SK-N-SH treated with all-trans-retinoic acid at 6 μM for 48 hours (cell line): ENCODE measurements at regions not wholly inside any gene's neighbourhood (a gene's known extent, or its start where the extent isn't known, plus 50 kb on each side); places are given as distances from the start of the nearest gene placed in this dataset.

Experiments
- ATAC-seq: fragments of 200-7000 bp; cut with Tn5 transposase; 3 replicates; pipeline ENCODE4 v1.9.1; 2020; ENCODE audit warnings: mild to moderate bottlenecking, moderate library complexity
- ARNTL ChIP-seq: fragments of 450-650 bp; formaldehyde crosslinking; IDR thresholded peaks from 2 replicates; pipeline ENCODE4 v1.5.0; 2020; ENCODE audit warnings: low read depth, mild to moderate bottlenecking, moderate library complexity, borderline replicate concordance
- BACH2 ChIP-seq: fragments of 250-450 bp; sonication (Bioruptor Pico); IDR thresholded peaks from 2 replicates; pipeline ENCODE4 v1.9.0; 2021; ENCODE audit warnings: mild to moderate bottlenecking, borderline replicate concordance
- CREB5 ChIP-seq: fragments of 250-450 bp; sonication (Bioruptor Pico); IDR thresholded peaks from 2 replicates; pipeline ENCODE4 v1.5.1; 2020; ENCODE audit warnings: low read depth, mild to moderate bottlenecking, moderate library complexity
- CSDC2 ChIP-seq: fragments of 250-450 bp; sonication (Bioruptor Pico); IDR thresholded peaks from 2 replicates; pipeline ENCODE4 v1.5.0; 2020; ENCODE audit warnings: mild to moderate bottlenecking, moderate library complexity
- CSRNP3 ChIP-seq: fragments of 250-450 bp; sonication (Bioruptor Pico); IDR thresholded peaks from 2 replicates; pipeline ENCODE4 v1.5.1; 2021; ENCODE audit warnings: mild to moderate bottlenecking, moderate library complexity
- ESRRG ChIP-seq: fragments of 250-450 bp; sonication (Bioruptor Pico); IDR thresholded peaks from 2 replicates; pipeline ENCODE4 v1.6.1; 2021; ENCODE audit warnings: mild to moderate bottlenecking
- GLIS3 ChIP-seq: fragments of 250-450 bp; sonication (Bioruptor Pico); IDR thresholded peaks from 2 replicates; pipeline ENCODE4 v1.5.0; 2020; ENCODE audit warnings: mild to moderate bottlenecking, moderate library complexity
- ISL1 ChIP-seq: fragments of 250-450 bp; sonication (Bioruptor Pico); IDR thresholded peaks from 2 replicates; pipeline ENCODE4 v2.1.2; 2022; ENCODE audit warnings: mild to moderate bottlenecking, moderate library complexity
- OSR1 ChIP-seq: fragments of 250-450 bp; sonication (Bioruptor Pico); IDR thresholded peaks from 2 replicates; pipeline ENCODE4 v1.8.0; 2022; ENCODE audit warnings: moderate library complexity, mild to moderate bottlenecking, inconsistent platforms
- PATZ1 ChIP-seq: fragments of 250-450 bp; sonication (Bioruptor Pico); IDR thresholded peaks from 2 replicates; pipeline ENCODE4 v1.8.0; 2020; ENCODE audit warnings: mild to moderate bottlenecking, moderate library complexity, borderline replicate concordance
- POU6F1 ChIP-seq: fragments of 250-450 bp; sonication (Bioruptor Pico); IDR thresholded peaks from 2 replicates; pipeline ENCODE4 v1.8.0; 2021; ENCODE audit warnings: low read depth, mild to moderate bottlenecking, moderate library complexity, borderline replicate concordance
- PPARA ChIP-seq: fragments of 250-450 bp; sonication (Bioruptor Pico); IDR thresholded peaks from 2 replicates; pipeline ENCODE4 v1.5.0; 2020; ENCODE audit warnings: mild to moderate bottlenecking, borderline replicate concordance
- RARB ChIP-seq: fragments of 250-450 bp; sonication (Bioruptor Pico); IDR thresholded peaks from 2 replicates; pipeline ENCODE4 v1.8.0; 2021; ENCODE audit warnings: mild to moderate bottlenecking, moderate library complexity
- SNAI2 ChIP-seq: fragments of 250-450 bp; sonication (Bioruptor Pico); IDR thresholded peaks from 2 replicates; pipeline ENCODE4 v1.5.0; 2020; ENCODE audit warnings: mild to moderate bottlenecking, moderate library complexity
- TCF4 ChIP-seq: fragments of 250-450 bp; sonication (Bioruptor Pico); IDR thresholded peaks from 2 replicates; pipeline ENCODE4 v1.8.0; 2021; ENCODE audit warnings: mild to moderate bottlenecking, moderate library complexity, borderline replicate concordance
- TSHZ2 ChIP-seq: fragments of 250-450 bp; sonication (Bioruptor Pico); IDR thresholded peaks from 2 replicates; pipeline ENCODE4 v1.5.0; 2020; ENCODE audit warnings: mild to moderate bottlenecking, moderate library complexity
- ZC3H10 ChIP-seq: fragments of 250-450 bp; sonication (Bioruptor Pico); IDR thresholded peaks from 2 replicates; pipeline ENCODE4 v1.5.1; 2021; ENCODE audit warnings: mild to moderate bottlenecking, moderate library complexity
- ZFP3 ChIP-seq: fragments of 250-450 bp; sonication (Bioruptor Pico); IDR thresholded peaks from 2 replicates; pipeline ENCODE4 v1.5.0; 2020; ENCODE audit warnings: mild to moderate bottlenecking, moderate library complexity
- ZFP30 ChIP-seq: fragments of 450-650 bp; formaldehyde crosslinking; IDR thresholded peaks from 2 replicates; pipeline ENCODE4 v1.5.0; 2022; ENCODE audit warnings: mild to moderate bottlenecking, moderate library complexity
- ZNF565 ChIP-seq: fragments of 450-650 bp; formaldehyde crosslinking; conservative IDR thresholded peaks from 2 replicates; pipeline ENCODE4 v1.5.0; 2020; ENCODE audit warnings: low read depth, mild to moderate bottlenecking, moderate library complexity
- ZNF70 ChIP-seq: fragments of 450-650 bp; formaldehyde crosslinking; IDR thresholded peaks from 2 replicates; pipeline ENCODE4 v1.5.0; 2020; ENCODE audit warnings: mild to moderate bottlenecking, moderate library complexity
- ZNF8 ChIP-seq: fragments of 450-650 bp; formaldehyde crosslinking; IDR thresholded peaks from 2 replicates; pipeline ENCODE4 v1.5.0; 2020; ENCODE audit warnings: mild to moderate bottlenecking, moderate library complexity

- ATAC-seq, result no peak
- TF ChIP-seq ZNF8 (CRISPR knock-in tag), result no peak
- no peak for TF ChIP-seq PPARA (CRISPR knock-in tag)
- TF ChIP-seq ZC3H10, result no peak
- no peak for TF ChIP-seq RARB (CRISPR knock-in tag)
- no peak for TF ChIP-seq POU6F1 (CRISPR knock-in tag)
- TF ChIP-seq ZNF565 (CRISPR knock-in tag), result no peak
- TF ChIP-seq CSDC2, result no peak
- no peak for TF ChIP-seq TSHZ2 (CRISPR knock-in tag)
- TF ChIP-seq ISL1 (CRISPR knock-in tag), result no peak
- no peak for TF ChIP-seq SNAI2 (CRISPR knock-in tag)
- TF ChIP-seq CREB5 (CRISPR knock-in tag), result no peak
- no peak for TF ChIP-seq ZFP30 (CRISPR knock-in tag)
- no peak for TF ChIP-seq PATZ1 (CRISPR knock-in tag)
- no peak for TF ChIP-seq ZFP3
- TF ChIP-seq BACH2 (CRISPR knock-in tag), result no peak
- no peak for TF ChIP-seq OSR1 (CRISPR knock-in tag)
- TF ChIP-seq ZNF70 (CRISPR knock-in tag), result no peak
- no peak for TF ChIP-seq CSRNP3 (CRISPR knock-in tag)
- no peak for TF ChIP-seq TCF4
- no peak for TF ChIP-seq ARNTL (CRISPR knock-in tag)
These were observed 73.0 kb upstream of the LRRC4C start for GRCh38 chr11:41532413-41532812.

- no peak for ATAC-seq
- TF ChIP-seq ZNF565 (CRISPR knock-in tag) (no peak), ZC3H10 (no peak), CSDC2 (no peak), BACH2 (CRISPR knock-in tag) (no peak), ARNTL (CRISPR knock-in tag) (no peak), ESRRG (CRISPR knock-in tag) (no peak)
These were observed 74.3 kb upstream of the LRRC4C start for GRCh38 chr11:41533761-41534160.

- ATAC-seq, result no peak
- TF ChIP-seq TCF4 (no peak), ZFP3 (no peak), PPARA (CRISPR knock-in tag) (no peak), RARB (CRISPR knock-in tag) (no peak), ARNTL (CRISPR knock-in tag) (no peak), PATZ1 (CRISPR knock-in tag) (no peak), CREB5 (CRISPR knock-in tag) (no peak), GLIS3 (no peak), ZNF8 (CRISPR knock-in tag) (no peak)
- TF ChIP-seq, all 23 proteins: peak for 0
These were observed 74.9 kb upstream of the LRRC4C start for GRCh38 chr11:41534391-41534790.
